Psoas muscle (tissue), 7 donors: ENCODE measurements at regions not wholly inside any gene's neighbourhood (a gene's known extent, or its start where the extent isn't known, plus 50 kb on each side); places are given as distances from the start of the nearest gene placed in this dataset.
"Not testable (repeated sequence)": the region's sequence is repeated elsewhere in the genome, so short reads cannot be mapped to it uniquely, and the experiment has no call there.

Source experiments
- ATAC-seq, 4 donors: fragments of 200-7000 bp; cut with Tn5 transposase; one replicate each; pipeline ENCODE4 v1.9.1; 2020; ENCODE audit warnings: moderate library complexity in 3 of 4, mild to moderate bottlenecking in 2 of 4
- DNase-seq, 2 donors: peaks; one replicate each; pipeline ENCODE4 v3.0.0-alpha.2; 2020
- H3K27ac ChIP-seq: fragments of 200-600 bp; one replicate; pipeline ENCODE4 v1.8.0; 2022
- H3K27me3 ChIP-seq, 3 donors: fragments of 200-600 bp in 1 of 3; one replicate each; pipeline versions ENCODE4 v1.6.1 to v1.8.0; 2013 to 2022; ENCODE audit warnings: low read length in 2 of 3, mild to moderate bottlenecking in 2 of 3, moderate library complexity in 1 of 3; ENCODE audit not compliant: insufficient read depth in 3 of 3
- H3K36me3 ChIP-seq, 2 donors: fragments of 200-600 bp in 1 of 2; one replicate each; pipeline versions ENCODE4 v1.6.1 to v1.8.0; 2013 to 2022; ENCODE audit warnings: low read depth in 1 of 2, mild to moderate bottlenecking in 1 of 2, moderate library complexity in 1 of 2; ENCODE audit not compliant: insufficient read depth in 1 of 2
- H3K4me1 ChIP-seq: fragments of 200-600 bp; one replicate; pipeline ENCODE4 v1.8.0; 2022
- H3K4me3 ChIP-seq: fragments of 200-600 bp; one replicate; pipeline ENCODE4 v1.8.0; 2022; ENCODE audit warnings: mild to moderate bottlenecking
- H3K9me3 ChIP-seq: fragments of 200-600 bp; one replicate; pipeline ENCODE4 v1.8.0; 2022
- CTCF ChIP-seq: fragments of 200-600 bp; IDR thresholded peaks from one replicate; pipeline ENCODE4 v1.8.0; 2022; ENCODE audit warnings: antibody characterized with exemption
- WGBS, 3 donors: extraction: QIAGEN DNeasy Blood & Tissue Kit; methylation state at CpG; one replicate each; pipeline versions ENCODE4 v1.1.6 to v1.1.7; 2013; 5-methylcytosine and 5-hydroxymethylcytosine counted together
- intact Hi-C, 2 donors: fragments of 100-400 bp; cut with DNase I; formaldehyde crosslinking; loops; one replicate each; pipeline versions ENCODE4 v1.11.0 to v1.14.2; 2022
- donor health status: healthy with polysubstance abuse.
- donor health status: DM: no; HTN: no; CAD: no; lungs with moderate emphysema.
- donor health status: Bipolar disorder and iron deficiency.
- donor health status: healthy.
- donor health status: DM: yes; HTN: yes; CAD: no.
- donor health status: DM: no; HTN: no; CAD: no.
- donor health status: DM: yes; HTN: yes; CAD: no.

- intact Hi-C loops = no loop called here
- H3K27ac ChIP-seq = no peak overlapping the region
- no peak for ATAC-seq
- no peaks in the 10 kb centered on the region for H3K4me1 ChIP-seq
- H3K4me3 ChIP-seq = no peak overlapping the region
- no peaks in the 10 kb centered on the region for H3K36me3 ChIP-seq
- 46 to 75% (median 57%) methylated on average over 5 of the region's 5 CpGs for WGBS, 3 donors
- H3K27me3 ChIP-seq = no peaks in the 10 kb centered on the region
- TF ChIP-seq CTCF = no peak
- DNase-seq = no peak
- H3K9me3 ChIP-seq = no peaks in the 10 kb centered on the region
Observed at GRCh38 chr2:4930704-4931103, 761.5 kb upstream of the SOX11 start.

GRCh38 chr2:4931721-4932365 lies 760.3 kb upstream of the SOX11 start:
- Histone ChIP-seq H3K4me1 (no peaks in the 10 kb centered on the region), H3K27me3 (no peaks in the 10 kb centered on the region), H3K36me3 (no peaks in the 10 kb centered on the region), H3K9me3 (no peaks in the 10 kb centered on the region), H3K27ac (no peak overlapping the region), H3K4me3 (no peak overlapping the region)
- no peak for TF ChIP-seq CTCF
- DNase-seq (no peak), ATAC-seq (no peak)
- intact Hi-C loops = no loop called here
- WGBS, 3 donors = 82 to 86% (median 86%) methylated on average over 6 of the region's 6 CpGs

- H3K27ac ChIP-seq, H3K4me3 ChIP-seq, DNase-seq, H3K9me3 ChIP-seq, H3K4me1 ChIP-seq, H3K27me3 ChIP-seq, H3K36me3 ChIP-seq, intact Hi-C loops, ATAC-seq: not testable (repeated sequence)
- 93 to 98% (median 95%) methylated on average over 21 to 35 of the region's 35 CpGs for WGBS, 3 donors
Observed at GRCh38 chr2:4935291-4935690, 756.9 kb upstream of the SOX11 start.

GRCh38 chr2:4937550-4937949 lies 754.6 kb upstream of the SOX11 start:
- H3K36me3 ChIP-seq = no peaks in the 10 kb centered on the region
- no peak for TF ChIP-seq CTCF
- no peak for DNase-seq
- intact Hi-C loops = no loop called here
- no peak for ATAC-seq
- no peak overlapping the region for H3K4me3 ChIP-seq
- H3K9me3 ChIP-seq = no peaks in the 10 kb centered on the region
- H3K27ac ChIP-seq = no peak overlapping the region
- 35 to 44% (median 37%) methylated on average over 3 of the region's 3 CpGs for WGBS, 3 donors
- no peaks in the 10 kb centered on the region for H3K4me1 ChIP-seq
- no peaks in the 10 kb centered on the region for H3K27me3 ChIP-seq

GRCh38 chr2:4938206-4938605 lies 754.0 kb upstream of the SOX11 start:
- no peak for TF ChIP-seq CTCF
- DNase-seq = no peak
- no peak for ATAC-seq
- H3K9me3 ChIP-seq = no peaks in the 10 kb centered on the region
- no peaks in the 10 kb centered on the region for H3K4me1 ChIP-seq
- H3K4me3 ChIP-seq = no peak overlapping the region
- no peaks in the 10 kb centered on the region for H3K27me3 ChIP-seq
- WGBS, 3 donors = 74 to 82% (median 79%) methylated on average over 6 of the region's 6 CpGs
- H3K27ac ChIP-seq = no peak overlapping the region
- intact Hi-C loops = no loop called here
- H3K36me3 ChIP-seq = no peaks in the 10 kb centered on the region
